Rectal smooth muscle tissue (tissue), 1 donor: ENCODE measurements at regions not wholly inside any gene's neighbourhood (a gene's known extent, or its start where the extent isn't known, plus 50 kb on each side); places are given as distances from the start of the nearest gene placed in this dataset.

Source experiments
- H3K27ac ChIP-seq: one replicate; pipeline ENCODE4 v1.7.0; 2013; ENCODE audit warnings: low read depth, low read length, inconsistent platforms
- H3K27me3 ChIP-seq: one replicate; pipeline ENCODE4 v1.7.0; 2013; ENCODE audit warnings: low read length; ENCODE audit not compliant: control insufficient read depth, insufficient read depth
- H3K36me3 ChIP-seq: one replicate; pipeline ENCODE4 v1.7.0; 2013; ENCODE audit warnings: low read length; ENCODE audit not compliant: control insufficient read depth, insufficient read depth
- H3K4me1 ChIP-seq: one replicate; pipeline ENCODE4 v1.7.0; 2013; ENCODE audit warnings: low read length; ENCODE audit not compliant: control insufficient read depth, insufficient read depth
- H3K4me3 ChIP-seq: one replicate; pipeline ENCODE4 v1.7.0; 2013; ENCODE audit warnings: low read length
- H3K9ac ChIP-seq: one replicate; pipeline ENCODE4 v1.7.0; 2013; ENCODE audit warnings: low read length

DNA sequence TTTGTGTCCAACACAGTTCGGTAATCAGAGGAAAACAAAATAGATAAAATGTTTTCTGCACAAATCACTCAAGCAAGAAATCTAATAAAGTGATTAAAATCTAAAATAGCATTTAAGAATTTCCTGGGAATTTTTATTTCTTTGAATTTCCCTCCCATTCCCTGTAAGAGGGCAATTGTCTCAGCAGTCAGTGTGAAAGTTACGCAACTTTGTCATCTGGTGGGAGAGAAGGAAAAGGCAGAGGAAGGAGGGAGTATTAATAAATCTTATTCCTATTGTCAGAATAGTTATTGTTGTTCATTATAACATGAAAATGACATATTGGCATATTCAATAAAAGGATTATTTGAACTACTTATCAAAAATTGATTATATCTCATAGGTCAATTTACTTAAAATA lies 464.9 kb downstream of the PRKD1 start:
- Histone ChIP-seq H3K36me3 (no peaks in the 10 kb centered on the region), H3K4me1 (no peaks in the 10 kb centered on the region), H3K9ac (no peak overlapping the region), H3K27ac (no peak overlapping the region), H3K4me3 (no peak overlapping the region), H3K27me3 (no peaks in the 10 kb centered on the region)

DNA sequence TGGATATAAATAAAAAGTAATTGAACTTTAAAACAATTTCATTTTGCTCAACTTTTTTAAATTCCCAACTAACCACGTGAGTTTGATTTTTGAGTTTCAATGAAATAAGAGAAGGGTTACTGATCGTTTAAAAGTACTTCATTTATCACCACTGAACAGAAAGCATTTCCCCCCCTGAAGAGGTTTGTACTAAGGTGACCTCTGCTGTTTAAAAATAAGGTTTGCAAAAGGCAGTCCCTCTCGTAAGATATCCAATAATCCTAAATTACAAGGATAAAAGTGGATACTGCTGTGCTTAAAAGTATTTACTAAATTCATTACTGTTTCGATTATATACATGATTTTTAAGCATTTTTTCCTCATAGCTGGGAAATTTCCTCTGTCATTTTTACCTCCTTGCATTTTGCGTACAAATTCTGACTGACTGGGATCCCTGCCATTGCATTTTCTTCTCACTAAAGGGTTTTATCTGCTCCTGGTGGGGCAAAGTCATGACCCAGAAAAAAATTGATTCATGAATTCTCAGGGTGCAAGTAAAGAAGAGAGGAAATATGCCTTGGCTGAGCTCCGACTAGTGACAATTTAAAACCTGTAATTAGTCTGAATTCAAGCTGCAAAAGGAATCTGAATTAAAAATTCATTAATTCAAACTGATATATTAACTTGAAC lies 463.8 kb downstream of the PRKD1 start:
- H3K27ac ChIP-seq, result no peak overlapping the region
- H3K9ac ChIP-seq, result no peak overlapping the region

DNA sequence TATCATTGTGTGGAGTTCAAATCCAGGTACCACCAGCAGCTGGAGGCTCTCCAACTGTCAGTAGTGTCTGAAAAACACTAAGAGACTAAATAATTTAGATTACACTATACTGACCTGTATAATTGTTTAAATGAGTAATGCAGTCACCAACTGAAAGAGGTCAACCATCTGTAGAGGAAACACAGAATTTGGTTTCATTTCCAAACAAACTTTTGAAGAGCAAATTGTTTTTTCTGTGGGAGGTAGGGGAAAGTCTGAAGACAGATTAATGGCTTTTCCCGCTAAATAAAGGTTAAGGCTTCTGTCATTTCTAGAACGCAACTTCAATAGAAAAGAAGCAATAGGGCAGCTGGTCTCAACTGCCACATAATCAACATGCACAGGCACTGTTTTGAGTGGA lies 462.6 kb downstream of the PRKD1 start:
- H3K27me3 ChIP-seq, result no peaks in the 10 kb centered on the region
- H3K36me3 ChIP-seq, result no peaks in the 10 kb centered on the region
- no peak overlapping the region for H3K4me3 ChIP-seq
- H3K27ac ChIP-seq, result no peak overlapping the region
- no peak overlapping the region for H3K9ac ChIP-seq
- H3K4me1 ChIP-seq, result no peaks in the 10 kb centered on the region

More for the DNA sequence above, 463.8 kb downstream of the PRKD1 start:
- H3K4me1 ChIP-seq, result no peaks in the 10 kb centered on the region
- no peak overlapping the region for H3K4me3 ChIP-seq
- no peaks in the 10 kb centered on the region for H3K36me3 ChIP-seq
- H3K27me3 ChIP-seq, result no peaks in the 10 kb centered on the region

DNA sequence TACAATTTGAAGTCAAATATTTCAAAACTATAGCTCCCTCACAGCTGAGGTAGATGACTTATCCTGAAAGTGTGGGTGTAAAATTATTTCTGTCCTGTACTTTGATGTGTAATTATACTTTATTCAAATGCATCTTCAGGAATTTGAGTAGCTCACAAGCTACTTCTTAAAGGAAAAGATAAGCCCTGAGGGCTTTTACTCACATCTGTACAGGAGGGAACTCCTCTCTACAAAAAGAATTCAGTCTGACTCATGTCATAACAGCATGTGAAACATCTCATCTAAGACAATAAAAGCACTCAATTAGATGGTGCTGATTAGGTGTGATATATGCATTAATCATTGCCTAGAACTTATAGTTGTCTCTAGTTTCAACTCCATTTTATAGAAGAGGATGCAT lies 452.0 kb downstream of the PRKD1 start:
- H3K27me3 ChIP-seq, result no peaks in the 10 kb centered on the region
- no peak overlapping the region for H3K27ac ChIP-seq
- no peak overlapping the region for H3K4me3 ChIP-seq
- H3K9ac ChIP-seq, result no peak overlapping the region
- no peaks in the 10 kb centered on the region for H3K36me3 ChIP-seq
- H3K4me1 ChIP-seq, result no peaks in the 10 kb centered on the region

DNA sequence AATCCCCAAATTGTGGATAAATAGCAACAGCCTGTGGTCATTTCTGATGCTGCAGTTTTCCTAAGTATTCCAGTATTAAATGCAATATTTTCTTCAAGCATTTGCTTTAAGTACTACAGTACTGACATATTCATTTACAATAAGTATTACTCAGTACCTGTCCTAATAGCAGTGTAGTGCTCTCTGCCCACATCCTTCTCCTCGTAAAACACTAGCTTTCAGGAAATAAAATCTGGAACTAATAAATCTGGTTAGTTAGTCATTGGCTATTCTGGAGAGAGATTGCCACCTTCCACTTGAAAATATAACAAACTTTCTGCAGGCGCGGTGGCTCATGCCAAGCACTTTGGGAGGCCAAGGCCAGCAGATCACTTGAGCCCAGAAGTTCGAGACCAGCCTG lies 441.5 kb downstream of the PRKD1 start:
- Histone ChIP-seq H3K27me3 (no peaks in the 10 kb centered on the region), H3K9ac (no peak overlapping the region), H3K27ac (no peak overlapping the region), H3K4me1 (no peaks in the 10 kb centered on the region), H3K4me3 (no peak overlapping the region), H3K36me3 (no peaks in the 10 kb centered on the region)

DNA sequence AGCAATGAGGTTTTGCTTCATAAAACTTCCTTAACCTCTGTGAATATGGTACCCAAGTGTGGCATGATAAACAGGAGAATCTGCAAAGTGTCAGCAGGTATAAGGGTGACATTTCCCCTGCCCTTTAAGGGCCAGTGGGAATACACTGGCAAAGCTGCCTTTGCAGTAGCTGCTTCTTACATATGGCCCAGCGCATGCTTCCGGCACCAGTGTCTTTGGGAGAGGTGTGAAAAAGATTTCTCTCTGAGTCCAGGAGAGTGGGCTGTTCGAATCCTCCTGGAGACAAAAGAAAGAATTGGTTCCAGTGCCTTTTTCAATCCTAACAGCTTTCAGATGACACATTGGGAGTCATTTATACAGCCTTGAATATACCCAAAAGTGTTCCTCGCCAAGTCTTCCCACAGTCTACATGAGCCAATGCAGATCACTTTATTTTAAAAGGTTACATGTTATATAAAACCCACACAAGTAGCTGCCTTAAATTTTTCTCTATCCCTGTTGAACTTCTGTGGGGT lies 437.7 kb downstream of the PRKD1 start:
- Histone ChIP-seq H3K27me3 (no peaks in the 10 kb centered on the region), H3K4me3 (no peak overlapping the region), H3K9ac (no peak overlapping the region), H3K36me3 (no peaks in the 10 kb centered on the region), H3K27ac (no peak overlapping the region), H3K4me1 (no peaks in the 10 kb centered on the region)

DNA sequence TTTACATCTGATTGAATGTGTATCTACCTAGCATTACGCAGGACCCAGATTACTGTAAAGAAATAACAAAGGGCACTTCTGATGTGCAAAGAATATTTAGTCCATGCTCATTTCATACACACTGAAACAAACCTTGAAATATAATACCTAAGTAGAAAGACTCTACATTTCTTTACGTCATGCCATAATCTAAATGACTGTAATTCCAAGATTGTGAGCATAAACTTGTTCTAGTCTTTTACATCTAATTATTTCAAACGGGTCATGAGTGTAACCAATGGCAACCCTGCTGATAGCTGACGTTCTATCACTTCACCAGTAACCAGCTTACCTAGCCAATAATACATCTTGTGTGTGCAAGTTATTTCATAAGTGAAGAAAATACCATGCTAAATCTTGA lies 433.8 kb downstream of the PRKD1 start:
- H3K4me1 ChIP-seq, result no peaks in the 10 kb centered on the region
- H3K4me3 ChIP-seq, result no peak overlapping the region
- H3K27me3 ChIP-seq, result no peaks in the 10 kb centered on the region
- H3K36me3 ChIP-seq, result no peaks in the 10 kb centered on the region
- no peak overlapping the region for H3K27ac ChIP-seq
- no peak overlapping the region for H3K9ac ChIP-seq

DNA sequence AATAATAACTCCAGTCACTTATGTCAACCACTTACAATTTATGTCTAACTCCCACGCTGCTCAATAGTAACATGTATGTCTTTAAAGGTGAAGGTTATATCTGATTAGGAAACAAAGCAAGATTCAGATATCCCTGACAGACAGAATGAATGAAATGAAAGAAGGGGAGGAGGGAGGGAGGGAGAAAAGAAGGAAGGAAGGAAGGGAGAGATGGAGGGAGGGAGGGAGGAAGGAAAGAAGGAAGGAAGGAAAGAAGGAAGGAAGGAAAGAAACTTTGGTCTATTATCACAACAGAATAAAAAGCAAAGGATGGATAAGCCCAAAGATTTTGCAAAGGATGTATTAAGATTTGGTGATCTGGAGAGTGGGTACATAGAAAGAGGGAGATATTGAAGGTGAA lies 433.3 kb downstream of the PRKD1 start:
- Histone ChIP-seq H3K4me1 (no peaks in the 10 kb centered on the region), H3K27ac (no peak overlapping the region), H3K4me3 (no peak overlapping the region), H3K27me3 (no peaks in the 10 kb centered on the region), H3K9ac (no peak overlapping the region), H3K36me3 (no peaks in the 10 kb centered on the region)

DNA sequence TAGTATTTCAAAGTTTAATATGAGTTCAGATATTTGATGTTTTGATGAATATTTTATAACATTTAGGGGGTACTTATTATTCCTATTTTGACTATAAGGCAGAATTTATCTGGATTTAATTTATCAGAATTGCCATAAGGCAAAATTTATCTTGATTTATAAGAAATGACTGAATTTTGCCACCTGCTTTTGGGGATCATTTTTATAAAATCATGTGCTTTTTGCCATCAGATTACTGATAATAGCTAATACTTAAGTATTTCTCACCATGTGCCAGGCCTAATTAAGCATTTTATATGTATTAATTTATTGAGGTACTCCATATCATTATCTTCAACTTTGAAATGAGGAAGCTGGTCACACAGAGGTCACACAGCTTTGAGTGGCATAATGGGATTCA lies 423.7 kb downstream of the PRKD1 start:
- Histone ChIP-seq H3K4me1 (no peaks in the 10 kb centered on the region), H3K27ac (no peak overlapping the region), H3K4me3 (no peak overlapping the region), H3K36me3 (no peaks in the 10 kb centered on the region), H3K9ac (no peak overlapping the region), H3K27me3 (no peaks in the 10 kb centered on the region)

DNA sequence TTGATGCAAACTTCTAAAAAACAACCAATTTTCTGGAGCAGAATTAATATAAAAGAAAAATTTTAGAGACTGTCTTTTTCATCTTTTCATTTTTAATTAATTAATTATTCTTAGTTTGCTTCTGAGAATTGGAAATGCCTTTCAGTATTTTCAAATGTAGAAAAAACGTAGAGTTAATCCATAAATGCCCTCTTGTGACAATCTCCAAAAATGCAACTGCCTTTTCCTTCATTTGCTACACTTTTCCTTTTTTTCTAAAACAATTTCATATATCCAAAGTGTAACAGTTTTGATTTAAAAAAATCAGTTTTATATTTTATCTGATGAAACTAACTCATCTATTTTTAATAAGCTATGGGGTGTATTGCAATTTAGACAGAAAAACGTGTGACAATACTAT lies 409.3 kb downstream of the PRKD1 start:
- no peaks in the 10 kb centered on the region for H3K36me3 ChIP-seq
- H3K27me3 ChIP-seq, result no peaks in the 10 kb centered on the region
- no peak overlapping the region for H3K4me3 ChIP-seq
- H3K4me1 ChIP-seq, result no peaks in the 10 kb centered on the region
- no peak overlapping the region for H3K27ac ChIP-seq
- H3K9ac ChIP-seq, result no peak overlapping the region

DNA sequence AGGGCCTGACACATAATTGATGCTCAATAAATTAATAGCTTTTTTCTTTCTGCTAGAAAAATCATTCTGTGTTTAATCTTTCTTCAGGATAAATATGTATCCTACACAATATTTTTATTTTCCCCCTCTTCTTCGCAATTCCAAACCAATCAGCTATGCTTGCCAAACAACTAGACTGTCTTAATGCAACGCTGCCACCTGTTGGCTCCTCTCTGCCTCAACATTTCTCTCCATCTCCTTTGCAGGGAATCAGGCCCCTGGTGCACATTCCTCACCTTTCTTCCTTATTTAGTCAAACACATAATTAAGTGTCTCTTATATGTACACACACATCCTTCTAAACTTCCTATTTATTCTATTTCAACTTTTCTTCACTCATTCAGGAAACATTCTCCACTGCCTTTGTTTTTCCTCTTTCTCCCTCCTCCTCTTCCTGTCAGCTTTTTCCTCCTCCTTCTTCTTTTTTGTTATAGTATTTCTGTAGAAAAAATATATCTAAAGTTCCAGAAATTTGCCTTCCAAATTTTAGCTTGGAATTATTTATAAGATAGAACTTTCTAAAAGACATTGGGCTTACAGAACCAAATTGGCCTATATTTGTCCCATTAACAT lies 406.0 kb downstream of the PRKD1 start:
- Histone ChIP-seq H3K27ac (no peak overlapping the region), H3K9ac (no peak overlapping the region), H3K36me3 (no peaks in the 10 kb centered on the region), H3K4me3 (no peak overlapping the region), H3K4me1 (no peaks in the 10 kb centered on the region), H3K27me3 (no peaks in the 10 kb centered on the region)
